Progenitor cell of endocrine pancreas (in vitro differentiated cells): ENCODE measurements at regions not wholly inside any gene's neighbourhood (a gene's known extent, or its start where the extent isn't known, plus 50 kb on each side); places are given as distances from the start of the nearest gene placed in this dataset.

Experiments
- DNase-seq: peaks from one replicate; pipeline ENCODE4 v3.0.0; 2021; ENCODE audit warnings: low spot score; ENCODE audit not compliant: unreplicated experiment
- H3K27ac Mint-ChIP-seq: 2 replicates; pipeline ENCODE4 v1.8.0; 2021; ENCODE audit warnings: mild to moderate bottlenecking, moderate library complexity, mixed read lengths
- H3K27me3 Mint-ChIP-seq: 2 replicates; pipeline ENCODE4 v1.8.0; 2021; ENCODE audit warnings: mixed read lengths
- H3K36me3 Mint-ChIP-seq: 2 replicates; pipeline ENCODE4 v1.8.0; 2022; ENCODE audit warnings: mixed read lengths; ENCODE audit not compliant: insufficient read depth
- H3K4me1 Mint-ChIP-seq: 2 replicates; pipeline ENCODE4 v1.8.0; 2021; ENCODE audit warnings: low read depth, mixed read lengths
- H3K4me3 Mint-ChIP-seq: 2 replicates; pipeline ENCODE4 v1.8.0; 2021; ENCODE audit warnings: low read depth, mild to moderate bottlenecking, moderate library complexity, mixed read lengths
- H3K9me3 Mint-ChIP-seq: 2 replicates; pipeline ENCODE4 v1.8.0; 2021; ENCODE audit warnings: low read depth, mixed read lengths
- TF ChIP-seq, protein P1 (sequence below): fragments of 200-600 bp; sonication (generic); IDR thresholded peaks from one replicate; pipeline ENCODE4 v1.5.0; 2021; ENCODE audit warnings: antibody characterized with exemption, mild to moderate bottlenecking; ENCODE audit not compliant: unreplicated experiment

GRCh38 chr1:241419986-241420385, 63.0 kb upstream of the RGS7 start:
- no peak for DNase-seq
- H3K9me3 Mint-ChIP-seq: no peaks in the 10 kb centered on the region
- no peaks in the 10 kb centered on the region for H3K36me3 Mint-ChIP-seq
- no peak overlapping the region for H3K4me3 Mint-ChIP-seq
- TF ChIP-seq, protein P1, sequence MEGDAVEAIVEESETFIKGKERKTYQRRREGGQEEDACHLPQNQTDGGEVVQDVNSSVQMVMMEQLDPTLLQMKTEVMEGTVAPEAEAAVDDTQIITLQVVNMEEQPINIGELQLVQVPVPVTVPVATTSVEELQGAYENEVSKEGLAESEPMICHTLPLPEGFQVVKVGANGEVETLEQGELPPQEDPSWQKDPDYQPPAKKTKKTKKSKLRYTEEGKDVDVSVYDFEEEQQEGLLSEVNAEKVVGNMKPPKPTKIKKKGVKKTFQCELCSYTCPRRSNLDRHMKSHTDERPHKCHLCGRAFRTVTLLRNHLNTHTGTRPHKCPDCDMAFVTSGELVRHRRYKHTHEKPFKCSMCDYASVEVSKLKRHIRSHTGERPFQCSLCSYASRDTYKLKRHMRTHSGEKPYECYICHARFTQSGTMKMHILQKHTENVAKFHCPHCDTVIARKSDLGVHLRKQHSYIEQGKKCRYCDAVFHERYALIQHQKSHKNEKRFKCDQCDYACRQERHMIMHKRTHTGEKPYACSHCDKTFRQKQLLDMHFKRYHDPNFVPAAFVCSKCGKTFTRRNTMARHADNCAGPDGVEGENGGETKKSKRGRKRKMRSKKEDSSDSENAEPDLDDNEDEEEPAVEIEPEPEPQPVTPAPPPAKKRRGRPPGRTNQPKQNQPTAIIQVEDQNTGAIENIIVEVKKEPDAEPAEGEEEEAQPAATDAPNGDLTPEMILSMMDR: no peak
- H3K27ac Mint-ChIP-seq: no peak overlapping the region
- peaks cover 15% of the 10 kb centered on the region for H3K27me3 Mint-ChIP-seq
- H3K4me1 Mint-ChIP-seq: peaks cover 12% of the 10 kb centered on the region

GRCh38 chr1:241417258-241417657, 60.3 kb upstream of the RGS7 start:
- H3K4me3 Mint-ChIP-seq: no peak overlapping the region
- DNase-seq: no peak
- H3K4me1 Mint-ChIP-seq: peaks cover 9% of the 10 kb centered on the region
- no peaks in the 10 kb centered on the region for H3K36me3 Mint-ChIP-seq
- H3K27me3 Mint-ChIP-seq: peaks cover 6% of the 10 kb centered on the region
- no peaks in the 10 kb centered on the region for H3K9me3 Mint-ChIP-seq
- TF ChIP-seq, protein P1: no peak
- no peak overlapping the region for H3K27ac Mint-ChIP-seq

DNA sequence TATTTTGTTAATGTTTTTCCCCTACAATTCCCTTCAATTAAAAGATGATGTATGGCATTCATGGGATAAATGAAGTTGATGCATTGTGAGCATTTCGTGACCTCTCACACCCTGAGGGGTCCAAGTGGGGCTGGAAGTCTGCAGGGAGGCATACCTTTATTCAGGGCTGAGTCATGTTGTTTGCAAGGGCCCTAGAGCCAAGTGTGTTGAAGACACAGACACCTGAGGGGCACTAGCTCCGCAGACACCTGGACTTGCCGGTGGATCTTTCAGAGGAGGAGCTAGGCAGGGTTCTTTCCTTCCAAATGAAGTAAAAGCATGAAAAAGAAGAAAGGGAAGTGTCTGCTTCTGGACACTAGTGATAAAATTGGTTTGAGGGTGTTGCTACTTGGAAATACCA, 57.0 kb upstream of the RGS7 start:
- Mint-ChIP-seq H3K9me3 (no peaks in the 10 kb centered on the region), H3K4me3 (no peak overlapping the region), H3K27me3 (peaks cover 6% of the 10 kb centered on the region), H3K27ac (no peak overlapping the region), H3K4me1 (peaks cover under 1% of the 10 kb centered on the region), H3K36me3 (no peaks in the 10 kb centered on the region)
- DNase-seq: no peak
- TF ChIP-seq, protein P1: no peak

DNA sequence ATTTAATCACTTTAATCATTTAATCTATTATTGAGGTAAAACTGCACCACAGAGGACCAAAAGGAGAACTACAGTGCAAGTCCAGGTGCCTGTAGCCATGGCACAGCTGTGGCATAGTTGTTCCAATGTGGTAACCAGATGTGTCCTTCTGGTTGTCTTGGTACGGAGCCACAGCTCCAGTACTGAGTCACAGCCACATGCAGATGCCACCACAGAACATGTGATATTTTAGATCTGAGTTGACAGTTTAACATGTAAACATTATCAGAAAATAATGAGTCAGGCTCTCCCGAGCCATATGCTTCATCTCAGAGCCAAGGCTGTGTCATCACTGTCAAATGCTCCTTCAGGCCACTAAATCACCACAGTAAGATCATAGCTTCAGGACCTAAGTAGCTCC, 56.4 kb upstream of the RGS7 start:
- no peak for DNase-seq
- Mint-ChIP-seq H3K4me1 (no peaks in the 10 kb centered on the region), H3K4me3 (no peak overlapping the region), H3K27ac (no peak overlapping the region), H3K36me3 (no peaks in the 10 kb centered on the region), H3K9me3 (no peaks in the 10 kb centered on the region), H3K27me3 (peaks cover 6% of the 10 kb centered on the region)
- TF ChIP-seq, protein P1: no peak

GRCh38 chr1:241412646-241413045, 55.6 kb upstream of the RGS7 start:
- Mint-ChIP-seq H3K36me3 (no peaks in the 10 kb centered on the region), H3K4me1 (no peaks in the 10 kb centered on the region), H3K27me3 (peaks cover 6% of the 10 kb centered on the region), H3K4me3 (no peak overlapping the region), H3K9me3 (no peaks in the 10 kb centered on the region), H3K27ac (no peak overlapping the region)
- no peak for DNase-seq
- TF ChIP-seq, protein P1: no peak
